Stimulated activated naive B cell treated with anti-CD40 and anti-IgM and Interleukin-4, amounts not matched to agents 10 μg/mL and 1 μg/mL and 100 μg/mL, for 72 hours (primary cell): ENCODE measurements at regions not wholly inside any gene's neighbourhood (a gene's known extent, or its start where the extent isn't known, plus 50 kb on each side); places are given as distances from the start of the nearest gene placed in this dataset.
"Not testable (repeated sequence)": the region's sequence is repeated elsewhere in the genome, so short reads cannot be mapped to it uniquely, and the experiment has no call there.

Experiments
- ATAC-seq, 2 donors: fragments of 150-1000 bp; cut with Tn5 transposase; replicated peaks; 2 replicates each; pipeline ENCODE4 v1.10.0; 2021; ENCODE audit warnings: moderate library complexity in 1 of 2
- DNase-seq: peaks from one replicate; pipeline ENCODE4 v3.0.0; 2021
- H3K27ac Mint-ChIP-seq: one replicate; pipeline ENCODE4 v1.8.0; 2022; ENCODE audit warnings: mild to moderate bottlenecking, mixed read lengths
- H3K27me3 Mint-ChIP-seq, 2 donors: one replicate each; pipeline ENCODE4 v1.8.0; 2022; ENCODE audit warnings: mixed read lengths in 2 of 2
- H3K36me3 Mint-ChIP-seq, 2 donors: one replicate each; pipeline ENCODE4 v1.8.0; 2022; ENCODE audit warnings: mixed read lengths in 2 of 2, mild to moderate bottlenecking in 1 of 2
- H3K4me1 Mint-ChIP-seq, 2 donors: one replicate each; pipeline ENCODE4 v1.8.0; 2022; ENCODE audit warnings: mixed read lengths in 2 of 2, mild to moderate bottlenecking in 1 of 2
- H3K4me3 Mint-ChIP-seq, 2 donors: one replicate each; pipeline ENCODE4 v1.8.0; 2022; ENCODE audit warnings: mild to moderate bottlenecking in 2 of 2, mixed read lengths in 2 of 2, moderate library complexity in 1 of 2
- H3K9me3 Mint-ChIP-seq, 2 donors: one replicate each; pipeline ENCODE4 v1.8.0; 2022; ENCODE audit warnings: mixed read lengths in 2 of 2, mild to moderate bottlenecking in 1 of 2

DNA sequence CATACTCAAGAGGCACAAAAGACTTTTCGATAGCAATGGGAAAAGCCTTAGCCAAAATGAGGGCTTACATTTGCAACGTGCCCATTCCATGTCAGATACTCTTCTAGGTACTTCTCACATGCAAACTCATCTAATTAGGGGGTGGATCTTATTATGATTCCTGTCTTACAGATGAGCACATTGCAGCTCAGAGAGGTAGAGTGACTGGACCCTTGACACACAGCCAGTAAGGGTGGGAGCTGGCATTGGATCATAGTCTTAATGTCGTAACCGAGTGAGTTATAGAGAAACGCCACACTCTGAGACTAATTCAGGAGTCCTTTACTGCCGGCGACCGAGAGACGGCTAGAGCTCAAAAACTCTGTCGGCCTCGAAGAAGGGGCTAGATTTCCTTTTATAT lies 78.8 kb upstream of the GRIN2A start:
- no peak for ATAC-seq
- Mint-ChIP-seq H3K27ac (no peak overlapping the region), H3K27me3 (no peaks in the 10 kb centered on the region), H3K4me1 (peaks cover 30 to 51% of the 10 kb centered on the region in 2 donors), H3K9me3 (no peaks in the 10 kb centered on the region), H3K36me3 (no peaks in the 10 kb centered on the region), H3K4me3 (no peak overlapping the region)
- no peak for DNase-seq

DNA sequence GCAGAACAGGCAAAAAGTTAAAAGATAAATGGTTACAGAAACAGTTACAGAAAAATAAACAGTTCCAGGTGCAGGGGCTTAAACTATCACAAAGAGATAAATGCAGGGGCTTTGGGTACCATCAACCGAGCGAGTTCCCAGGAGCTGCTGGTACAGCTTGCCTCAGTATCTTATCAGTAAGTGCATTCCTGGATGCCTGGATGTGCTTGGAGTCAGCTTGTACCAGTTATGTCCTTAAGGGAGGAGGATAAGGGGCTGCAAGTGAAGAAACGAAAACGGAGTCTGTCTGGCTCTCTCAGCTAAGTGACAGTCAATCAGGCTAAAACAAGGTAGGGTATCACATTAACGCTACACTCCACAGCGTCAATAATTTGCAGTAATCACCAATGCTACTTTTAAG lies 79.3 kb upstream of the GRIN2A start:
- peaks cover 26 to 51% of the 10 kb centered on the region in 2 donors for H3K4me1 Mint-ChIP-seq
- not testable (repeated sequence) for DNase-seq, H3K9me3 Mint-ChIP-seq, H3K36me3 Mint-ChIP-seq, H3K4me3 Mint-ChIP-seq, H3K27ac Mint-ChIP-seq, H3K27me3 Mint-ChIP-seq, ATAC-seq

DNA sequence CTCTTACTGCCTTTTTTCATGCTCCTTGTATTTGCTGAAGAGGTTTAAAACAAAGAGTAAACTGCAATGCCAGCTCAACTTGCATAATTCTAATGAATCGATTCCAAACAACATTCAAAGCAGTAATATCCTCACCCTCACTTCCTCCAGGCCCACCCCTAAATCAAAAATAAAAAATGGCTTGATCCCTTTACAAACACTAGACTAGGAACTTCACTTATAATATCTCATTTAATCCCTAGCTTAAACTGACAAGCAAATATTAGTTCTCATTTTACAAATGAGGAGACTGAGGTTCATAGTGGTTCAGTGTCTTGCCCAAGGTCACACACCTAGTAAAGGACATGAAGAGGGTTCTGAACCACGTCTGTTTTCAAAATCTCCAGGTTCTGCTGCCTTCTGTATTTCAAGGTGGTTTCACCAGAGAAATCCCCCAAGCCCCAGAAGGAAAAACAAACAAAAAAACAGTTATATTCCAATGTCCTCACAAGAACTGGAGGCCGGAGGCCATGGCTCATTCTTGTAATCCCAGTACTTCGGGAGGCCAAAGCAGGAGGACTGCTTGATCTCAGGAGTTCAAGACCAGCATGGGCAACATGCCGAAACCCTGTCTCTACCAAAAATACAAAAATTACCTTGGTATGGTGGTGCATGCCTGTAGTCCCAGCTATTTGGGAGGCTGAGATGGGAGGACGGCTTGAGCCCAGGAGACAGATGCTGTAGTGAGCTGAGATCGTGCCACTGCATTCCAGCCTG lies 80.3 kb upstream of the GRIN2A start:
- no peak for DNase-seq
- H3K4me3 Mint-ChIP-seq, result no peak overlapping the region
- no peaks in the 10 kb centered on the region for H3K9me3 Mint-ChIP-seq
- H3K27me3 Mint-ChIP-seq, result no peaks in the 10 kb centered on the region
- no peaks in the 10 kb centered on the region for H3K36me3 Mint-ChIP-seq
- H3K4me1 Mint-ChIP-seq, result peaks cover 21 to 47% of the 10 kb centered on the region in 2 donors
- no peak overlapping the region for H3K27ac Mint-ChIP-seq
- no peak for ATAC-seq

DNA sequence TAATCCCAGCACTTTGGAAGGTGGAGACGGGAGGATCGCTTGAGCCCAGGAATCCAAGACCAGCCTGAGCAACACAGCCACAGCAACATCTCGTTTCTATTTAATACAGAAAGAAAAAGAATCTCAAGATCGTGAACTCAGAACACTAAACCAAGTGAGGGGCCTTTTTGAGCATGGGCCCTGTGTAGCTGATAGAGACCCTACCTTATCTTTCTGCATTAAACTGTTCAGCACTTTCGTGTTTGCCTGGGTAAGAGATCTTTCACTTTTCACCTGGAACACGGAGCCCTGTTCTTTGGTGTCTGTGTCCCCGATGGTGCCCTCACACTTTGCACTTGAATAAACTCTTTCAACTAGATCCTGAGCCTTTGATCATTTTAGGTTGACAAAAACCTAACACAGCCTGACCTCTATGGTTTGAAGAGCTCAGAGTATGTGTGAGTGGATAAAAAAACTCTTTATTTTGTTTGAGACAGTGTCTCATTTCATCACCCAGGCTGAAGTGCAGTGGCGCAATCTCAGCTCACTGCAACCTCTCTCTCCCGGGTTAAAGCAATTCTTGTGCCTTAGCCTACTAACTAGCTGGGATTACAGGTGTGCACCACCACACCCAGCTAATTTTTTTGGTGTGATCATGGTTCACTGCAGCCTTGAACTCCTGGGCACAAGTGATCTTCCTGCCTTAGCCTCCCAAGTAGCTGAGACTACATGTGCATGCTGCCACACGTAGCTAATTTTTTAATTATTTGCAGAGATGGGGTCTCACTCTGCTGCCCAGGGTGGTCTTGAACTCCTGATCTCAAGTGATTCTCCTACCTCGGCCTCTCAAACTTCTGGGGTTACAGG lies 83.8 kb upstream of the GRIN2A start:
- H3K9me3 Mint-ChIP-seq, result no peaks in the 10 kb centered on the region
- no peak overlapping the region for H3K4me3 Mint-ChIP-seq
- H3K36me3 Mint-ChIP-seq, result no peaks in the 10 kb centered on the region
- DNase-seq, result no peak
- no peaks in the 10 kb centered on the region for H3K27me3 Mint-ChIP-seq
- H3K4me1 Mint-ChIP-seq, result peaks cover 8 to 24% of the 10 kb centered on the region in 2 donors
- H3K27ac Mint-ChIP-seq, result no peak overlapping the region
- ATAC-seq, result no peak

DNA sequence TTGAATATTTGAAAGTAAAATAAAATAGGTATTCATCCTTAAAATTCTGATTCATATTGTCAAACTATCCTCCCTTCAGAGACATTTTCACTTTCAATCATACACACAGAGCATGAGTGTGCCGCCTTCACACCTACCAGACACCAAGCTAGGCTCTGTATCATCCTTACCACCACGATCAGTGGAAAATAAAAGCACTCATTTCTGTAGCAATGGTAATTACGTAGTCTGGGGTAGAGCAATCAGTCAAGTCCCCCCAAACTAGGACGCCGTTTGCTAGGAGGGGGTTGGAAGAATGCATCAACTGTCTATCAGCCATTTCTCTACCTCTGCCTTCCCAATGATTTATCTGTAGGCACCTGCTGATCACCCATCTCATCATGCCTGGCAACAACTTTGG lies 84.6 kb upstream of the GRIN2A start:
- H3K27ac Mint-ChIP-seq, result peak overlapping the region; percentile 21
- peaks cover 5 to 18% of the 10 kb centered on the region in 2 donors for H3K4me1 Mint-ChIP-seq
- H3K27me3 Mint-ChIP-seq, result no peaks in the 10 kb centered on the region
- ATAC-seq (peak; percentile 93 to 99), DNase-seq (peak; percentile 24)
- no peaks in the 10 kb centered on the region for H3K36me3 Mint-ChIP-seq
- no peak overlapping the region for H3K4me3 Mint-ChIP-seq
- H3K9me3 Mint-ChIP-seq, result peaks cover under 1% of the 10 kb centered on the region in 2 donors

DNA sequence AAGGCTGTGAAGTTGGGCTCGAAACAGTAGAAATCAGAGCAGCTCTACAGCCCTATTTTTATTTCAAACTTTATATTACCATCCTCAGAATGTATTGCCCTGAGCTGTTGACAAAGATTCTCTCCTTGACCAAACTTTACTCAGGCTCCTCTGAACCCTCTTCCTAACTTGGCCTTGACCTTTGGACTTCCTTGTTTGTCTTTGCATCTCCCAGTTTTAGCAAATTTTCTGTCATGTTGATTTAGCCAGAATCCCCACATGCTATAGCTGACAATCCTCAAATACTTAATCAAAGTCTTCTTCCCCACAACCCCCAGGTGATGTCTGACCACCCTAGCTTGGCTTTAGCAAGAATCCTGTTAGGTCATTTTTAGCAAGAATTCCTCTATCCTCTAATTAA lies 87.4 kb upstream of the GRIN2A start:
- Mint-ChIP-seq H3K9me3 (peaks cover 2 to 3% of the 10 kb centered on the region in 2 donors), H3K4me3 (no peak overlapping the region), H3K36me3 (no peaks in the 10 kb centered on the region), H3K27me3 (no peaks in the 10 kb centered on the region), H3K4me1 (peaks cover 5 to 14% of the 10 kb centered on the region in 2 donors), H3K27ac (no peak overlapping the region)
- DNase-seq, result no peak
- no peak for ATAC-seq

DNA sequence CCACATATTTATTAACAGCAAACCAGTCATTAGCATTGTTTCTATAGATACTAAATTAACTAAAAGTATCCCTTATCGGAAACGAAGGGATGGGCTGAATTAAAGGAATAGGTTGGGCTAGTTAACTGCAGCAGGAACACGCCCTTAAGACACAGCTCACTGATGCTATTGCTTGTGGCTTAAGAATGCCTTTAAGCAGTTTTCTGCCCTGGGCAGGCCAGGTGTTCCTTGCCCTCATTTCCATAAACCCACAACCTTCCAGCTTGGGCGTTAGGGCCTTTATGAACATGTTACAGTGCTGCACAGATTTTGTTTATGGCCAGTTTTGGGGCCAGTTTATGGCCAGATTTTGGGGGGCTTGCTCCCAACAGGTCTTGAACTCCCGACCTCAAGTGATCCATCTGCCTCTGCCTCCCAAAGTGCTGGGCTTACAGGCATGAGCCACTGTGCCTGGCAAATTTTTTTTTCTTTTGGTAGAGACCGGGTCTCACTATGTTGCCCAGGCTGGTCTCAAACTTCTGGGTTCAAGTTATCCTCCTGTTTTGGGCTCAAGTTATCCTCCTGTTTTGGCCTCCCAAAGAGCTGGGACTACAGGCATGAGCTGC lies 90.1 kb upstream of the GRIN2A start:
- not testable (repeated sequence) for H3K9me3 Mint-ChIP-seq, H3K27ac Mint-ChIP-seq, H3K27me3 Mint-ChIP-seq, H3K36me3 Mint-ChIP-seq, DNase-seq, ATAC-seq, H3K4me3 Mint-ChIP-seq
- peaks cover 12 to 20% of the 10 kb centered on the region in 2 donors for H3K4me1 Mint-ChIP-seq

DNA sequence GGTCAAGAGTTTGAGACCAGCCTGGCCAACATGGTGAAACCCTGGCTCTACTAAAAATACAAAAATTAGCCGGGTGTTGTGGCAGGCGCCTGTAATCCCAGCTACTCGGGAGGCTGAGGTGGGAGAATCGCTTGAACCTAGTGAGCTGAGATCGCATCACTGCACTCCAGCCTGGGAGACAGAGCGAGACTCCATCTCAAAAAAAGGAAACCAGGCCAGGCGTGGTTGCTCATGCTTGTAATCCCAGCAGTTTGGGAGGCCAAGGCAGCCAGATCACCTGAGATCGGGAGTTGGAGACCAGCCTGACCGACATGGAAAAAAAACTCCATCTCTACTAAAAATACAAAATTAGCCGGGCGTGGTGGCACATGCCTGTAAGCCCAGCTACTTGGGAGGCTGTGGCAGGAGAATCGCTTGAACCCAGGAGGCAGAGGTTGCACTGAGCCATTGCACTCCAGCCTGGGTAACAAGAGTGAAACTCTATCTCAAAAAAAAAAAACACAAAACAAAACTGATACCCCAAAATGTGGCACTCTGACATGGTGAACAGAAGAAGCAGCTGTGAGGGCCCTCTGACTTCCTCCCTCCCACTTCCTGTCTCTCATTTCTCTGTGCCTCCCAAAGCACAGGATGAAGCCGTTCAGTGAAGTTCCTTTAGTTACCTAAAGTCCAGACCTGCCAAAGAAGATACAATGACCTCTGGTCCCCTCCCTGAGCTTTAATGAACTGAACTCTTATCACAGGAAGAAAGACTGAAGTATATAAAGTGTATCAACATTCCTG lies 93.2 kb upstream of the GRIN2A start:
- not testable (repeated sequence) for H3K36me3 Mint-ChIP-seq, H3K27me3 Mint-ChIP-seq, DNase-seq
- Mint-ChIP-seq H3K27ac (peak overlapping the region; percentile 86), H3K4me3 (peak overlapping the region in 1 of 2 donors; percentile 46), H3K4me1 (peaks cover 12 to 20% of the 10 kb centered on the region in 2 donors), H3K9me3 (peaks cover 9 to 11% of the 10 kb centered on the region in 2 donors)
- peak; percentile 79 to 81 for ATAC-seq

DNA sequence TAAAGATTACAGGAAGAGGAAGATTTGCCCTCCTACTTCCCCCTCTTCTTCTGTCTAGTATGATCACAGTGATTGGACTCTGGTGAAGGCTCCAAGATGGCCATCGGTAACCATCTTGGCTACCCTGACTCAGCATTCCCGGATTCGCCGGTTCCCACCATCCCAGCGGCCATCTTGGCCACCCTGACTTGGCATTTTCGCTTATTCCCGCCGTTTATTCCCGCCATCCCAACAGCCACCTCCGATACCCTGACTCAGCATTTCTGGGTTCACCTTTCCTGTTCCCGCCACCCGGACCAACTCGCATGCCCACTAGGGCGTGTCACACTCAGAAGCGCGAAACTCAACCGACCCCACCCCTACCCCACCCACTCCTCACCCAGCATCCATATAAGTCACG lies 95.4 kb upstream of the GRIN2A start:
- no peaks in the 10 kb centered on the region for H3K27me3 Mint-ChIP-seq
- no peak for ATAC-seq
- H3K4me3 Mint-ChIP-seq, result no peak overlapping the region
- peaks cover 6 to 7% of the 10 kb centered on the region in 2 donors for H3K36me3 Mint-ChIP-seq
- peaks cover 7% of the 10 kb centered on the region in 2 donors for H3K9me3 Mint-ChIP-seq
- DNase-seq, result no peak
- peak overlapping the region; percentile 88 for H3K27ac Mint-ChIP-seq
- peaks cover 14 to 25% of the 10 kb centered on the region in 2 donors for H3K4me1 Mint-ChIP-seq

DNA sequence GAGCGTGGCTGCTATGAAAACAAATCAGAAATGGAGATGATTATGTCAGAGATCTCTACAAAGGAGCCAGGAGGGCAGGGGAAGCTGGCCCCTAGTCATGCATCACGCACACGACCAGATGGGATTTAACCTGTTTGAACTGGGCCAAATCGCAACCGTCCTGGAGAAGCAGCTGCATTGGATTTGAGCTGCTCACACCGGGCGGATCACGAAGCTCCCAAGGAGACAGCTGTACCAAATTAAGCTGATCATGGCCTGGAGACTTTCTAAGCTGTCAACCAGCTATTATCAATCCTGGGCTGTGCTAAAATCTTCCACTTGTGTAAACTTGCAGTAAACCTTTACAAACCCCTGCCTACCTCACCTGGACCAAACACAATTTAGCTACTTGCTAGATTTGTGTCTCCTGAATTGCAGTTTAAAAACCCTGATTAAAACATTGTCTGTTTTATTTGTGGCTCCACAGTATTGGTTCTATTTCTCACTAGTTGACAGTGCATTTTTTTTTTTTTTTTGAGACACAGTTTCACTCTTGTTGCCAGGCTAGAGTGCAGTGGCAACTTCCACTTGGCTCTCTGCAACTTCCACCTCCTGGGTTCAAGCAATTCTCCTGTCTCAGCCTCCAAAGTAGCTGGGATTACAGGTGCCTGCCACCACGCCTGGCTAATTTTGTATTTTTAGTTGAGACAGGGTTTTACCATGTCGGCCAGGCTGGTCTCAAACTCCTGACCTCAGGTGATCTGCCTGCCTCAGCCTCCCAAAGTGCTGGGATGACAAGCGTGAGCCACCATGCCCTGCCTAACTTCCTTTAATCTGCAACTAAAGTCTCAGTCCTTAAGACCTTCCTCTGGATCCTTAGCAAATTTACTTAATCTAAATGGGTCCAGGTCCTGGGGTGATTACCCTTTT lies 98.3 kb upstream of the GRIN2A start:
- peaks cover 6 to 7% of the 10 kb centered on the region in 2 donors for H3K36me3 Mint-ChIP-seq
- ATAC-seq, result no peak
- no peak overlapping the region for H3K27ac Mint-ChIP-seq
- H3K27me3 Mint-ChIP-seq, result no peaks in the 10 kb centered on the region
- H3K9me3 Mint-ChIP-seq, result peaks cover 7% of the 10 kb centered on the region in 2 donors
- H3K4me3 Mint-ChIP-seq, result no peak overlapping the region
- no peak for DNase-seq
- peaks cover 14 to 17% of the 10 kb centered on the region in 2 donors for H3K4me1 Mint-ChIP-seq

DNA sequence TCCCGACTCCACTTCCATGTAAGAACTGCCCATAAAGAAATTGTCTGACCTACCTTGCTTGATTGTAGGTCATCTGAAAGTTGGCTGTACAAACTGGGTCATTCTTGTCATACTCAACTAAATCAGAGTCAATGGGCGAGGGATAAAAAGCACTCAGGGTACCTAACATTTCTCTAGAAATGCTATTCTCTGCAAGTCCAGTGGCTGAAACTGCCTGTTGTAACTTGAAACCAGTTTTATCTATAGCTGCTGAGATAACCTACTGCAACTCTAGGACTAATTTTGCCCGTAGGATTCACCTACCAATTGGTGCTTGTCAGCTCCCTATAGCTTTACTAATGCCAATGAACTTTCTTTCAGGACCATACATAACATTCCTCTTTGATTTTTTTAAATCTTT lies 100.1 kb upstream of the GRIN2A start:
- H3K4me3 Mint-ChIP-seq, result no peak overlapping the region
- peaks cover 6 to 7% of the 10 kb centered on the region in 2 donors for H3K36me3 Mint-ChIP-seq
- H3K27ac Mint-ChIP-seq, result no peak overlapping the region
- ATAC-seq, result no peak
- DNase-seq, result no peak
- no peaks in the 10 kb centered on the region for H3K27me3 Mint-ChIP-seq
- H3K4me1 Mint-ChIP-seq, result peaks cover 4 to 5% of the 10 kb centered on the region in 2 donors
- peaks cover 5 to 7% of the 10 kb centered on the region in 2 donors for H3K9me3 Mint-ChIP-seq

DNA sequence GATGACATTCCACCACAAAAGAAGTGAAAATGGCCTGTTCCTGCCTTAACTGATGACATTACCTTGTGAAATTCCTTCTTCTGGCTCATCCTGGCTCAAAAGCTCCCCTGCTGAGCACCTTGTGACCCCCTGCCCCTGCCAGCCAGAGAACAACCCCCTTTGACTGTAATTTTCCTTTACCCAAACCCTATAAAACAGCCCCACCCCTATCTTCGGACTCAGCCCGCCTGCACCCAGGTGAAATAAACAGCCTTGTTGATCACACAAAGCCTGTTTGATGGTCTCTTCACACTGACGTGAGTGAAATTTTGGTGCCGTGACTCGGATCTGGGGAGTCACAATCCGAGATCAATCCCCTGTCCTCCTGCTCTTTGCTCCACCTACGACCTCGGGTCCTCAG lies 101.0 kb upstream of the GRIN2A start:
- not testable (repeated sequence) for H3K4me1 Mint-ChIP-seq, H3K36me3 Mint-ChIP-seq, ATAC-seq, H3K9me3 Mint-ChIP-seq, H3K27ac Mint-ChIP-seq, DNase-seq, H3K27me3 Mint-ChIP-seq, H3K4me3 Mint-ChIP-seq

DNA sequence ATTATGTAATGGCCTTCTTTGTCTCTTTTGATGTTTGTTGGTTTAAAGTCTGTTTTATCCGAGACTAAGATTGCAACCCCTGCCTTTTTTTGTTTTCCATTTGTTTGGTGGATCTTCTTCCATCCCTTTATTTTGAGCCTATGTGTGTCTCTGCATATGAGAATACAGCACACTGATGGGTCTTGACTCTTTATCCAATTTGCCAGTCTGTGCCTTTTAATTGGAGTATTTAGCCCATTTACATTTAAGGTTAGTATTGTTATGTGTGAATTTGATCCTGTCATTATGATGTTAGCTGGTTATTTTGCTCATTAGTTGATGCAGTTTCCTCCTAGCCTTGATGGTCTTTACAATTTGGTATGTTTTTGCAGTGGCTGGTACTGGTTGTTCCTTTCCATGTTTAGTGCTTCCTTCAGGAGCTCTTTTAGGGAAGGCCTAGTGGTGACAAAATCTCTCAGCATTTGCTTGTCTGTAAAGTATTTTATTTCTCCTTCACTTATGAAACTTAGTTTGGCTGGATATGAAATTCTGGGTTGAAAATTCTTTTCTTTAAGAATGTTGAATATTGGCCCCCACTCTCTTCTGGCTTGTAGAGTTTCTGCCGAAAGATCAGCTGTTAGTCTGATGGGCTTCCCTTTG lies 95.3 kb upstream of the ATF7IP2 start:
- H3K9me3 Mint-ChIP-seq, result peaks cover 24 to 28% of the 10 kb centered on the region in 2 donors
- not testable (repeated sequence) for H3K27ac Mint-ChIP-seq, H3K4me3 Mint-ChIP-seq, H3K27me3 Mint-ChIP-seq, DNase-seq, ATAC-seq
- peaks cover 19 to 25% of the 10 kb centered on the region in 2 donors for H3K4me1 Mint-ChIP-seq
- H3K36me3 Mint-ChIP-seq, result peaks cover 29 to 32% of the 10 kb centered on the region in 2 donors
